ENCODE measurements at regions not wholly inside any gene's neighbourhood (a gene's known extent, or its start where the extent isn't known, plus 50 kb on each side); places are given as distances from the start of the nearest gene placed in this dataset.

GRCh38 chr16:64282181-64282580 is 839.7 kb downstream of the CDH11 start:
- TF ChIP-seq POLR2AphosphoS5 (IDR thresholded peaks at IDR 0.05) (no peak), POLR2A (IDR thresholded peaks at IDR 0.05) (no peak), CTCF (IDR thresholded peaks at IDR 0.05) (no peak)
- H3K27me3 ChIP-seq (replicated peaks; ENCODE audit: insufficient read depth) = no peaks in the 10 kb centered on the region
- no peaks in the 10 kb centered on the region for H3K9me3 ChIP-seq
- intact Hi-C loops (cut with DNase I) = no loop called here
- DNase-seq (ENCODE audit: low spot score) = no peak
- H3K4me3 ChIP-seq = no peak overlapping the region
- H3K27ac ChIP-seq = no peak overlapping the region
- H3K4me1 ChIP-seq (replicated peaks) = no peaks in the 10 kb centered on the region
- WGBS = 53% methylated on average over 3 of the region's 3 CpGs
- no peaks in the 10 kb centered on the region for H3K36me3 ChIP-seq

DNA sequence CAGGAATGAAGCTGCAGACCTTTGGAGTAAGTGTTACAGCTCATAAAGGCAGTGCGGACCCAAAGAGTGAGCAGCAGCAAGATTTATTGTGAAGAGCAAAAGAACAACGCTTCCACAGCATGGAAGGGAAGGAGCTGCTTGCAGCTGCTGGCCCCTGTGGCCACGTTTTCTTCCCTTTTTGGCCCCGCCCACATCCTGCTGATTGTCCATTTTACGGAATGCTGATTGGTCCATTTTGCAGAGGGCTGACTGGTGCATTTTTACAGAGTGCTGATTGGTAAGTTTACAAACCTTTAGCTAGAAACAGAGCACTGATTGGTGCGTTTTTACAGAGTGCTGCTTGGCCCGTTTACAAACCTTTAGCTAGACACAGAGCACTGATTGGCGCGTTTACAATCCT is 841.5 kb downstream of the CDH11 start:
- Histone ChIP-seq H3K4me1 (replicated peaks) (no peaks in the 10 kb centered on the region), H3K4me3 (no peak overlapping the region), H3K36me3 (no peaks in the 10 kb centered on the region), H3K27me3 (replicated peaks; ENCODE audit: insufficient read depth) (no peaks in the 10 kb centered on the region), H3K9me3 (no peaks in the 10 kb centered on the region), H3K27ac (no peak overlapping the region)
- TF ChIP-seq POLR2A (IDR thresholded peaks at IDR 0.05) (no peak), POLR2AphosphoS5 (IDR thresholded peaks at IDR 0.05) (no peak), CTCF (IDR thresholded peaks at IDR 0.05) (no peak)
- no peak for DNase-seq (ENCODE audit: low spot score)
- intact Hi-C loops (cut with DNase I) = no loop called here
- WGBS = 89% methylated on average over 9 of the region's 9 CpGs

GRCh38 chr16:64278196-64278595 is 843.7 kb downstream of the CDH11 start:
- intact Hi-C loops (cut with DNase I) = no loop called here
- Histone ChIP-seq H3K9me3 (no peaks in the 10 kb centered on the region), H3K4me1 (replicated peaks) (no peaks in the 10 kb centered on the region), H3K27ac (no peak overlapping the region), H3K36me3 (no peaks in the 10 kb centered on the region), H3K27me3 (replicated peaks; ENCODE audit: insufficient read depth) (no peaks in the 10 kb centered on the region), H3K4me3 (no peak overlapping the region)
- 76% methylated on average over 1 of the region's 1 CpG for WGBS
- TF ChIP-seq POLR2AphosphoS5 (IDR thresholded peaks at IDR 0.05) (no peak), CTCF (IDR thresholded peaks at IDR 0.05) (no peak), POLR2A (IDR thresholded peaks at IDR 0.05) (no peak)
- DNase-seq (ENCODE audit: low spot score) = no peak

GRCh38 chr16:64276646-64277045 is 845.2 kb downstream of the CDH11 start:
- 81% methylated on average over 1 of the region's 1 CpG for WGBS
- intact Hi-C loops (cut with DNase I) = no loop called here
- no peak for DNase-seq (ENCODE audit: low spot score)
- H3K27ac ChIP-seq = no peak overlapping the region
- H3K27me3 ChIP-seq (replicated peaks; ENCODE audit: insufficient read depth) = no peaks in the 10 kb centered on the region
- no peak overlapping the region for H3K4me3 ChIP-seq
- TF ChIP-seq CTCF (IDR thresholded peaks at IDR 0.05) = no peak
- no peak for TF ChIP-seq POLR2AphosphoS5 (IDR thresholded peaks at IDR 0.05)
- no peak for TF ChIP-seq POLR2A (IDR thresholded peaks at IDR 0.05)
- H3K9me3 ChIP-seq = no peaks in the 10 kb centered on the region
- H3K36me3 ChIP-seq = no peaks in the 10 kb centered on the region
- H3K4me1 ChIP-seq (replicated peaks) = no peaks in the 10 kb centered on the region

- Histone ChIP-seq H3K4me3 (no peak overlapping the region), H3K36me3 (no peaks in the 10 kb centered on the region), H3K9me3 (no peaks in the 10 kb centered on the region), H3K27ac (no peak overlapping the region), H3K27me3 (replicated peaks; ENCODE audit: insufficient read depth) (no peaks in the 10 kb centered on the region), H3K4me1 (replicated peaks) (no peaks in the 10 kb centered on the region)
- no peak for TF ChIP-seq POLR2A (IDR thresholded peaks at IDR 0.05)
- TF ChIP-seq POLR2AphosphoS5 (IDR thresholded peaks at IDR 0.05) = no peak
- TF ChIP-seq CTCF (IDR thresholded peaks at IDR 0.05) = no peak
- intact Hi-C loops (cut with DNase I) = no loop called here
- DNase-seq (ENCODE audit: low spot score) = no peak
Observed at GRCh38 chr16:64272028-64272427, 849.8 kb downstream of the CDH11 start.

All from prostate gland (tissue), 2 donors.